WTC11 (cell line): ENCODE measurements at regions not wholly inside any gene's neighbourhood (a gene's known extent, or its start where the extent isn't known, plus 50 kb on each side); places are given as distances from the start of the nearest gene placed in this dataset.

Experiments used
- FOXJ3 ChIP-seq: sonication (generic); formaldehyde crosslinking; IDR thresholded peaks from 2 replicates; pipeline ENCODE4 v1.9.0; 2021; ENCODE audit warnings: missing genetic modification reagents, mild to moderate bottlenecking, borderline replicate concordance
- NFYB ChIP-seq: sonication (generic); formaldehyde crosslinking; conservative IDR thresholded peaks from 2 replicates; pipeline ENCODE4 v1.8.0; 2022; ENCODE audit warnings: low read depth, missing genetic modification reagents
- USF1 ChIP-seq: sonication (generic); formaldehyde crosslinking; IDR thresholded peaks from 2 replicates; pipeline ENCODE4 v1.8.0; 2022; ENCODE audit warnings: mild to moderate bottlenecking, missing genetic modification reagents
- TF ChIP-seq, protein P1 (sequence below): sonication (generic); formaldehyde crosslinking; IDR thresholded peaks from 2 replicates; pipeline ENCODE4 v1.8.1; 2023; ENCODE audit warnings: mild to moderate bottlenecking, missing genetic modification reagents, borderline replicate concordance
- TF ChIP-seq, protein P2 (sequence below): fragments of 200-600 bp; IDR thresholded peaks from 2 replicates; pipeline ENCODE4 v1.8.0; 2022; ENCODE audit warnings: antibody characterized with exemption
- TF ChIP-seq, protein P3 (sequence below): sonication (generic); formaldehyde crosslinking; IDR thresholded peaks from 2 replicates; pipeline ENCODE4 v1.8.1; 2023; ENCODE audit warnings: mild to moderate bottlenecking, moderate library complexity, missing genetic modification reagents

DNA sequence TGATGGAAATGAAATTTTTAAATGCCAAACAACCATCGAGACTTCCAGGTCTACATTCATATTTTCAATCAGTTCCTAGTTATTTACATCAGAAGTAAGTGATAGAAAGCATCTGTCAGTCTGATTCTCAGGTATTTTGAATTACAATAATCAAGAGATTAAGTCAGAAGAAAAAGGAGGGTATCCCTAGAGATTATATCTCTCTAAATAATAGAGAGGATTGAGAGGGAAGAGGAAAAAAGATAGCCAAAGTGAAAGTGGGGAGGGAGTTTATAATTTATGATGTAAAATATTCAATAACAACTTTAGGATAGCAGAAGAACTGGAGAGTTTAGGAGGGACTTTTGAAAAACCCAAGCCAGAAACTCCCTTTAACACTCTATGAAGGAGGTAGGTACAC lies 400.2 kb downstream of the EFNA5 start:
- TF ChIP-seq, protein P1, sequence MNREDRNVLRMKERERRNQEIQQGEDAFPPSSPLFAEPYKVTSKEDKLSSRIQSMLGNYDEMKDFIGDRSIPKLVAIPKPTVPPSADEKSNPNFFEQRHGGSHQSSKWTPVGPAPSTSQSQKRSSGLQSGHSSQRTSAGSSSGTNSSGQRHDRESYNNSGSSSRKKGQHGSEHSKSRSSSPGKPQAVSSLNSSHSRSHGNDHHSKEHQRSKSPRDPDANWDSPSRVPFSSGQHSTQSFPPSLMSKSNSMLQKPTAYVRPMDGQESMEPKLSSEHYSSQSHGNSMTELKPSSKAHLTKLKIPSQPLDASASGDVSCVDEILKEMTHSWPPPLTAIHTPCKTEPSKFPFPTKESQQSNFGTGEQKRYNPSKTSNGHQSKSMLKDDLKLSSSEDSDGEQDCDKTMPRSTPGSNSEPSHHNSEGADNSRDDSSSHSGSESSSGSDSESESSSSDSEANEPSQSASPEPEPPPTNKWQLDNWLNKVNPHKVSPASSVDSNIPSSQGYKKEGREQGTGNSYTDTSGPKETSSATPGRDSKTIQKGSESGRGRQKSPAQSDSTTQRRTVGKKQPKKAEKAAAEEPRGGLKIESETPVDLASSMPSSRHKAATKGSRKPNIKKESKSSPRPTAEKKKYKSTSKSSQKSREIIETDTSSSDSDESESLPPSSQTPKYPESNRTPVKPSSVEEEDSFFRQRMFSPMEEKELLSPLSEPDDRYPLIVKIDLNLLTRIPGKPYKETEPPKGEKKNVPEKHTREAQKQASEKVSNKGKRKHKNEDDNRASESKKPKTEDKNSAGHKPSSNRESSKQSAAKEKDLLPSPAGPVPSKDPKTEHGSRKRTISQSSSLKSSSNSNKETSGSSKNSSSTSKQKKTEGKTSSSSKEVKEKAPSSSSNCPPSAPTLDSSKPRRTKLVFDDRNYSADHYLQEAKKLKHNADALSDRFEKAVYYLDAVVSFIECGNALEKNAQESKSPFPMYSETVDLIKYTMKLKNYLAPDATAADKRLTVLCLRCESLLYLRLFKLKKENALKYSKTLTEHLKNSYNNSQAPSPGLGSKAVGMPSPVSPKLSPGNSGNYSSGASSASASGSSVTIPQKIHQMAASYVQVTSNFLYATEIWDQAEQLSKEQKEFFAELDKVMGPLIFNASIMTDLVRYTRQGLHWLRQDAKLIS (CRISPR knock-in tag): no peak
- no peak for TF ChIP-seq NFYB
- TF ChIP-seq, protein P2, sequence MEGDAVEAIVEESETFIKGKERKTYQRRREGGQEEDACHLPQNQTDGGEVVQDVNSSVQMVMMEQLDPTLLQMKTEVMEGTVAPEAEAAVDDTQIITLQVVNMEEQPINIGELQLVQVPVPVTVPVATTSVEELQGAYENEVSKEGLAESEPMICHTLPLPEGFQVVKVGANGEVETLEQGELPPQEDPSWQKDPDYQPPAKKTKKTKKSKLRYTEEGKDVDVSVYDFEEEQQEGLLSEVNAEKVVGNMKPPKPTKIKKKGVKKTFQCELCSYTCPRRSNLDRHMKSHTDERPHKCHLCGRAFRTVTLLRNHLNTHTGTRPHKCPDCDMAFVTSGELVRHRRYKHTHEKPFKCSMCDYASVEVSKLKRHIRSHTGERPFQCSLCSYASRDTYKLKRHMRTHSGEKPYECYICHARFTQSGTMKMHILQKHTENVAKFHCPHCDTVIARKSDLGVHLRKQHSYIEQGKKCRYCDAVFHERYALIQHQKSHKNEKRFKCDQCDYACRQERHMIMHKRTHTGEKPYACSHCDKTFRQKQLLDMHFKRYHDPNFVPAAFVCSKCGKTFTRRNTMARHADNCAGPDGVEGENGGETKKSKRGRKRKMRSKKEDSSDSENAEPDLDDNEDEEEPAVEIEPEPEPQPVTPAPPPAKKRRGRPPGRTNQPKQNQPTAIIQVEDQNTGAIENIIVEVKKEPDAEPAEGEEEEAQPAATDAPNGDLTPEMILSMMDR: no peak
- TF ChIP-seq, protein P3, sequence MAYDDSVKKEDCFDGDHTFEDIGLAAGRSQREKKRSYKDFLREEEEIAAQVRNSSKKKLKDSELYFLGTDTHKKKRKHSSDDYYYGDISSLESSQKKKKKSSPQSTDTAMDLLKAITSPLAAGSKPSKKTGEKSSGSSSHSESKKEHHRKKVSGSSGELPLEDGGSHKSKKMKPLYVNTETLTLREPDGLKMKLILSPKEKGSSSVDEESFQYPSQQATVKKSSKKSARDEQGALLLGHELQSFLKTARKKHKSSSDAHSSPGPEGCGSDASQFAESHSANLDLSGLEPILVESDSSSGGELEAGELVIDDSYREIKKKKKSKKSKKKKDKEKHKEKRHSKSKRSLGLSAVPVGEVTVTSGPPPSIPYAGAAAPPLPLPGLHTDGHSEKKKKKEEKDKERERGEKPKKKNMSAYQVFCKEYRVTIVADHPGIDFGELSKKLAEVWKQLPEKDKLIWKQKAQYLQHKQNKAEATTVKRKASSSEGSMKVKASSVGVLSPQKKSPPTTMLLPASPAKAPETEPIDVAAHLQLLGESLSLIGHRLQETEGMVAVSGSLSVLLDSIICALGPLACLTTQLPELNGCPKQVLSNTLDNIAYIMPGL (CRISPR knock-in tag): no peak
- TF ChIP-seq FOXJ3 (CRISPR knock-in tag): no peak
- TF ChIP-seq USF1: no peak
